Spleen (tissue), 11 donors: ENCODE measurements at regions not wholly inside any gene's neighbourhood (a gene's known extent, or its start where the extent isn't known, plus 50 kb on each side); places are given as distances from the start of the nearest gene placed in this dataset.
"Not testable (repeated sequence)": the region's sequence is repeated elsewhere in the genome, so short reads cannot be mapped to it uniquely, and the experiment has no call there.

Experiments
- DNase-seq: peaks from one replicate; pipeline ENCODE4 v3.0.0-alpha.2; 2020
- H3K27ac ChIP-seq, 8 donors: fragments of 200-600 bp; sonication (generic) in 7 of 8; 1 replicate in 4 of 8; 2 replicates in 4 of 8; pipeline versions ENCODE4 v1.5.0 to v1.8.0; 2016 to 2021; ENCODE audit warnings: inconsistent platforms in 4 of 8, mild to moderate bottlenecking in 4 of 8, moderate library complexity in 1 of 8
- H3K27me3 ChIP-seq, 7 donors: fragments of 200-600 bp; sonication (generic) in 6 of 7; replicated peaks in 1 of 7; 1 replicate in 4 of 7; 2 replicates in 3 of 7; pipeline versions ENCODE4 v1.5.0 to v1.8.0; 2016 to 2021; ENCODE audit warnings: inconsistent platforms in 3 of 7, mild to moderate bottlenecking in 1 of 7
- H3K36me3 ChIP-seq, 6 donors: fragments of 200-600 bp; sonication (generic) in 5 of 6; 1 replicate in 4 of 6; 2 replicates in 2 of 6; pipeline versions ENCODE4 v1.5.0 to v1.8.0; 2016 to 2021; ENCODE audit warnings: inconsistent platforms in 2 of 6
- H3K4me1 ChIP-seq, 6 donors: fragments of 200-600 bp; sonication (generic) in 5 of 6; 1 replicate in 3 of 6; 2 replicates in 3 of 6; pipeline versions ENCODE4 v1.5.0 to v1.8.0; 2016 to 2021; ENCODE audit warnings: inconsistent platforms in 3 of 6
- H3K4me3 ChIP-seq, 8 donors: fragments of 200-600 bp; sonication (generic) in 7 of 8; 1 replicate in 4 of 8; 2 replicates in 4 of 8; pipeline versions ENCODE4 v1.5.0 to v1.8.0; 2016 to 2021; ENCODE audit warnings: inconsistent platforms in 4 of 8, mild to moderate bottlenecking in 4 of 8, moderate library complexity in 2 of 8
- H3K9me3 ChIP-seq, 8 donors: fragments of 200-600 bp; sonication (generic) in 7 of 8; 1 replicate in 4 of 8; 2 replicates in 4 of 8; pipeline versions ENCODE4 v1.5.0 to v1.8.0; 2016 to 2021; ENCODE audit warnings: inconsistent platforms in 4 of 8
- POLR2A ChIP-seq, 3 donors: fragments of 450-650 bp; IDR thresholded peaks; one replicate each; pipeline ENCODE4 v1.5.1; 2017; ENCODE audit warnings: antibody characterized with exemption in 3 of 3, mild to moderate bottlenecking in 1 of 3
- POLR2AphosphoS5 ChIP-seq, 3 donors: sonication (generic); formaldehyde crosslinking; IDR thresholded peaks; one replicate each; pipeline ENCODE4 v1.5.1; 2017; ENCODE audit warnings: antibody characterized with exemption in 3 of 3
- WGBS, 5 donors: extraction: QIAGEN DNeasy Blood & Tissue Kit in 3 of 5; methylation state at CpG; one replicate each; pipeline versions ENCODE4 v1.1.5 to v1.1.7; 2013 to 2018; 5-methylcytosine and 5-hydroxymethylcytosine counted together
- intact Hi-C: fragments of 100-400 bp; cut with DNase I; formaldehyde crosslinking; loops from one replicate; pipeline ENCODE4 v1.15.0; 2023; ENCODE audit warnings: low total_unique reads
- TF ChIP-seq, protein P1 (sequence below), 11 experiments: fragments of 200-600 bp in 7 of 11; fragments of 450-650 bp in 4 of 11; sonication (generic) in 4 of 11; IDR thresholded peaks in 8 of 11; conservative IDR thresholded peaks in 3 of 11; 1 replicate in 7 of 11; 2 replicates in 4 of 11; pipeline versions ENCODE4 v1.4.0 to v1.8.0; 2016 to 2021; ENCODE audit warnings: antibody characterized with exemption in 11 of 11, inconsistent platforms in 4 of 11, mild to moderate bottlenecking in 1 of 11
- donor health status: healthy with polysubstance abuse.
- donor health status: DM: no; HTN: no; CAD: no; lungs with moderate emphysema.
- donor health status: DM: no; HTN: no; CAD: no.
- donor health status: Bipolar disorder and iron deficiency.
- donor health status: healthy.
- donor health status: DM: no; HTN: no; CAD: no.
- donor health status: DM: yes; HTN: yes; CAD: no.

DNA sequence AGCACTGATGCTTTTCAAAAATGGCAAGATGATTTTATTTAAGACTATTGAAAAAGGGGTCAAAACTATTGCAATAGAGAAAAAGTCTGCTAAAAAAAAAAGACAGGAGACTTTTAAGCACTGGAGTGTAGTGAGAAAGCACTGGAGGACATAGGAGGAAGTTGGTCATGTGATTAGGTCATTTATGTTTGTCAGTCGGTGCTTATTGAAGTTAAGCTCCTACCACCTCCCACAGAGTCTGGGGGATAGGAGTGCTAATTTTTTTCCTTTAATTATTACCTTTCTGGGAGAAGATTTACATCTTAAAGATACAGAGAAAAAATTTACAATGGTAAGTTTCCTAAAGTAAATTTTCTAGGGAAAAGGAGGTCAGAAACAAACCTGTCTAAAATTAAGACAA is 80.2 kb upstream of the TMEM229A start:
- no peaks in the 10 kb centered on the region for H3K36me3 ChIP-seq

GRCh38 chr7:124106575-124106974 is 73.7 kb upstream of the TMEM229A start:
- H3K36me3 ChIP-seq: no peaks in the 10 kb centered on the region
- H3K27ac ChIP-seq: no peak overlapping the region
- peaks cover 0 to 14% (median 7%) of the 10 kb centered on the region in 8 donors for H3K9me3 ChIP-seq
- H3K27me3 ChIP-seq: no peaks in the 10 kb centered on the region
- no peak for TF ChIP-seq POLR2AphosphoS5 (IDR thresholded peaks at IDR 0.05)
- TF ChIP-seq, protein P1, sequence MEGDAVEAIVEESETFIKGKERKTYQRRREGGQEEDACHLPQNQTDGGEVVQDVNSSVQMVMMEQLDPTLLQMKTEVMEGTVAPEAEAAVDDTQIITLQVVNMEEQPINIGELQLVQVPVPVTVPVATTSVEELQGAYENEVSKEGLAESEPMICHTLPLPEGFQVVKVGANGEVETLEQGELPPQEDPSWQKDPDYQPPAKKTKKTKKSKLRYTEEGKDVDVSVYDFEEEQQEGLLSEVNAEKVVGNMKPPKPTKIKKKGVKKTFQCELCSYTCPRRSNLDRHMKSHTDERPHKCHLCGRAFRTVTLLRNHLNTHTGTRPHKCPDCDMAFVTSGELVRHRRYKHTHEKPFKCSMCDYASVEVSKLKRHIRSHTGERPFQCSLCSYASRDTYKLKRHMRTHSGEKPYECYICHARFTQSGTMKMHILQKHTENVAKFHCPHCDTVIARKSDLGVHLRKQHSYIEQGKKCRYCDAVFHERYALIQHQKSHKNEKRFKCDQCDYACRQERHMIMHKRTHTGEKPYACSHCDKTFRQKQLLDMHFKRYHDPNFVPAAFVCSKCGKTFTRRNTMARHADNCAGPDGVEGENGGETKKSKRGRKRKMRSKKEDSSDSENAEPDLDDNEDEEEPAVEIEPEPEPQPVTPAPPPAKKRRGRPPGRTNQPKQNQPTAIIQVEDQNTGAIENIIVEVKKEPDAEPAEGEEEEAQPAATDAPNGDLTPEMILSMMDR (IDR thresholded peaks at IDR 0.05 in 8 of 11, conservative IDR thresholded peaks at IDR 0.05 in 3 of 11): no peak
- no peak for TF ChIP-seq POLR2A (IDR thresholded peaks at IDR 0.05)
- no peak for DNase-seq
- no peaks in the 10 kb centered on the region for H3K4me1 ChIP-seq
- intact Hi-C loops: no loop called here
- 48 to 68% (median 60%) methylated on average over 2 of the region's 2 CpGs for WGBS, 5 donors
- no peak overlapping the region for H3K4me3 ChIP-seq

More for the DNA sequence above, 80.2 kb upstream of the TMEM229A start:
- TF ChIP-seq POLR2AphosphoS5 (IDR thresholded peaks at IDR 0.05) (no peak), POLR2A (IDR thresholded peaks at IDR 0.05) (no peak)
- TF ChIP-seq, protein P1 (IDR thresholded peaks at IDR 0.05 in 8 of 11, conservative IDR thresholded peaks at IDR 0.05 in 3 of 11): no peak
- Histone ChIP-seq H3K27ac (no peak overlapping the region), H3K9me3 (peaks cover 0 to 20% (median 0%) of the 10 kb centered on the region in 8 donors), H3K27me3 (no peaks in the 10 kb centered on the region), H3K4me3 (no peak overlapping the region), H3K4me1 (no peaks in the 10 kb centered on the region)
- WGBS, 5 donors: 0 to 9% (median 5%) methylated on average over 1 of the region's 1 CpG
- DNase-seq: no peak
- intact Hi-C loops: no loop called here

GRCh38 chr7:124101173-124101768 is 68.4 kb upstream of the TMEM229A start:
- 22 to 37% (median 26%) methylated on average over 5 of the region's 5 CpGs for WGBS, 5 donors
- no peaks in the 10 kb centered on the region for H3K36me3 ChIP-seq
- intact Hi-C loops: no loop called here
- DNase-seq: no peak
- no peak overlapping the region for H3K4me3 ChIP-seq
- H3K27me3 ChIP-seq: no peaks in the 10 kb centered on the region
- H3K9me3 ChIP-seq: peaks cover 0 to 14% (median 7%) of the 10 kb centered on the region in 8 donors
- no peak for TF ChIP-seq POLR2A (IDR thresholded peaks at IDR 0.05)
- TF ChIP-seq, protein P1 (IDR thresholded peaks at IDR 0.05 in 8 of 11, conservative IDR thresholded peaks at IDR 0.05 in 3 of 11): peak in 1 of 11 experiments; percentile 10
- H3K27ac ChIP-seq: no peak overlapping the region
- no peaks in the 10 kb centered on the region for H3K4me1 ChIP-seq

GRCh38 chr7:124100190-124100589 is 67.3 kb upstream of the TMEM229A start:
- Histone ChIP-seq H3K27me3 (no peaks in the 10 kb centered on the region), H3K27ac (no peak overlapping the region), H3K4me3 (no peak overlapping the region), H3K9me3 (peaks cover 0 to 14% (median 7%) of the 10 kb centered on the region in 8 donors), H3K4me1 (no peaks in the 10 kb centered on the region), H3K36me3 (no peaks in the 10 kb centered on the region)
- no peak for DNase-seq
- 86 to 97% (median 92%) methylated on average over 3 of the region's 3 CpGs for WGBS, 5 donors
- TF ChIP-seq POLR2A (IDR thresholded peaks at IDR 0.05) (no peak), POLR2AphosphoS5 (IDR thresholded peaks at IDR 0.05) (no peak)
- TF ChIP-seq, protein P1 (IDR thresholded peaks at IDR 0.05 in 8 of 11, conservative IDR thresholded peaks at IDR 0.05 in 3 of 11): no peak
- intact Hi-C loops: no loop called here

- DNase-seq, H3K4me3 ChIP-seq, H3K36me3 ChIP-seq, intact Hi-C loops, H3K27ac ChIP-seq, H3K27me3 ChIP-seq, H3K4me1 ChIP-seq: not testable (repeated sequence)
- H3K9me3 ChIP-seq: peaks cover 0 to 12% (median 7%) of the 10 kb centered on the region in 8 donors
- 87 to 89% (median 89%) methylated on average over 10 of the region's 10 CpGs for WGBS, 5 donors
These were observed 66.7 kb upstream of the TMEM229A start for GRCh38 chr7:124099585-124099984.
